WTC11 (cell line): ENCODE measurements at regions not wholly inside any gene's neighbourhood (a gene's known extent, or its start where the extent isn't known, plus 50 kb on each side); places are given as distances from the start of the nearest gene placed in this dataset.

Experiments used
- ATAC-seq: fragments of 200-7000 bp; cut with Tn5 transposase; 2 replicates; pipeline ENCODE4 v1.10.0; 2021; ENCODE audit warnings: mild to moderate bottlenecking, moderate library complexity
- CTCF ChIA-PET: fragments of 300-600 bp; sonication (Branson Sonifier 250); formaldehyde crosslinking; loops from one replicate; lab custom pipeline; 2021; ENCODE audit warnings: antibody characterized with exemption; lab: Charles Lee
- POLR2A ChIA-PET: fragments of 350-600 bp; sonication (Branson Sonifier 250); formaldehyde crosslinking; loops from one replicate; lab custom pipeline; 2021; ENCODE audit warnings: antibody characterized with exemption; lab: Charles Lee
- DNase-seq: peaks from one replicate; pipeline ENCODE4 v3.0.0; 2021; ENCODE audit warnings: low spot score
- H3K27ac Mint-ChIP-seq: 2 replicates; pipeline ENCODE4 v1.8.0; 2021; ENCODE audit warnings: mixed read lengths
- H3K27me3 Mint-ChIP-seq: 2 replicates; pipeline ENCODE4 v1.8.0; 2021; ENCODE audit warnings: low read depth, mild to moderate bottlenecking, moderate library complexity, mixed read lengths
- H3K36me3 Mint-ChIP-seq: 2 replicates; pipeline ENCODE4 v1.8.0; 2021; ENCODE audit warnings: mixed read lengths
- H3K4me1 Mint-ChIP-seq: 2 replicates; pipeline ENCODE4 v1.8.0; 2022; ENCODE audit warnings: mixed read lengths
- H3K4me3 Mint-ChIP-seq: 2 replicates; pipeline ENCODE4 v1.8.0; 2021; ENCODE audit warnings: mild to moderate bottlenecking, moderate library complexity, mixed read lengths
- H3K9me3 Mint-ChIP-seq: 2 replicates; pipeline ENCODE4 v1.8.0; 2021; ENCODE audit warnings: mixed read lengths
- CREB1 ChIP-seq: sonication (generic); formaldehyde crosslinking; IDR thresholded peaks from 2 replicates; pipeline ENCODE4 v1.8.0; 2023; ENCODE audit warnings: mild to moderate bottlenecking, missing genetic modification reagents
- HMGA2 ChIP-seq: fragments of 250-450 bp; sonication (Bioruptor Pico); IDR thresholded peaks from 2 replicates; pipeline ENCODE4 v1.4.0; 2021; ENCODE audit warnings: mild to moderate bottlenecking, moderate library complexity
- IRF2 ChIP-seq: sonication (generic); formaldehyde crosslinking; IDR thresholded peaks from 2 replicates; pipeline ENCODE4 v1.8.0; 2022; ENCODE audit warnings: low read depth, missing genetic modification reagents, borderline replicate concordance
- NFATC4 ChIP-seq: fragments of 250-450 bp; sonication (Bioruptor Pico); IDR thresholded peaks from 2 replicates; pipeline ENCODE4 v1.9.0; 2021; ENCODE audit warnings: mild to moderate bottlenecking
- NR2C2 ChIP-seq: sonication (generic); formaldehyde crosslinking; IDR thresholded peaks from 2 replicates; pipeline ENCODE4 v1.8.0; 2022; ENCODE audit warnings: mild to moderate bottlenecking, missing genetic modification reagents
- NR3C1 ChIP-seq: sonication (generic); formaldehyde crosslinking; conservative IDR thresholded peaks from 2 replicates; pipeline ENCODE4 v1.8.1; 2023; ENCODE audit warnings: low read depth, mild to moderate bottlenecking, missing genetic modification reagents
- OVOL2 ChIP-seq: fragments of 250-450 bp; sonication (Bioruptor Pico); IDR thresholded peaks from 2 replicates; pipeline ENCODE4 v1.9.0; 2021; ENCODE audit warnings: mild to moderate bottlenecking, borderline replicate concordance
- RORB ChIP-seq: fragments of 250-450 bp; sonication (Bioruptor Pico); IDR thresholded peaks from 2 replicates; pipeline ENCODE4 v1.9.0; 2021; ENCODE audit warnings: mild to moderate bottlenecking
- SOX15 ChIP-seq: fragments of 250-450 bp; sonication (Bioruptor Pico); IDR thresholded peaks from 2 replicates; pipeline ENCODE4 v1.9.0; 2021; ENCODE audit warnings: mild to moderate bottlenecking
- TEAD4 ChIP-seq: sonication (generic); formaldehyde crosslinking; IDR thresholded peaks from 2 replicates; pipeline ENCODE4 v1.8.0; 2022; ENCODE audit warnings: mild to moderate bottlenecking, missing genetic modification reagents
- TP53 ChIP-seq: sonication (generic); formaldehyde crosslinking; IDR thresholded peaks from 2 replicates; pipeline ENCODE4 v1.8.1; 2023; ENCODE audit warnings: mild to moderate bottlenecking, missing genetic modification reagents
- ZNF121 ChIP-seq: sonication (generic); formaldehyde crosslinking; IDR thresholded peaks from 2 replicates; pipeline ENCODE4 v1.8.0; 2023; ENCODE audit warnings: missing genetic modification reagents
- ZNF138 ChIP-seq: sonication (generic); formaldehyde crosslinking; conservative IDR thresholded peaks from 2 replicates; pipeline ENCODE4 v1.8.1; 2022; ENCODE audit warnings: mild to moderate bottlenecking, moderate library complexity, missing genetic modification reagents
- ZNF219 ChIP-seq: sonication (generic); formaldehyde crosslinking; IDR thresholded peaks from 2 replicates; pipeline ENCODE4 v1.8.0; 2023; ENCODE audit warnings: missing genetic modification reagents, mild to moderate bottlenecking, borderline replicate concordance
- ZNF416 ChIP-seq: fragments of 250-450 bp; sonication (Bioruptor Pico); IDR thresholded peaks from 2 replicates; pipeline ENCODE4 v1.9.0; 2021; ENCODE audit warnings: mild to moderate bottlenecking, inconsistent platforms
- TF ChIP-seq, protein P1 (sequence below): sonication (generic); formaldehyde crosslinking; IDR thresholded peaks from 2 replicates; pipeline ENCODE4 v1.8.0; 2023; ENCODE audit warnings: missing genetic modification reagents, mild to moderate bottlenecking, borderline replicate concordance
- TF ChIP-seq, protein P2 (sequence below): sonication (generic); formaldehyde crosslinking; IDR thresholded peaks from 2 replicates; pipeline ENCODE4 v1.8.1; 2023; ENCODE audit warnings: mild to moderate bottlenecking, moderate library complexity, missing genetic modification reagents
- TF ChIP-seq, protein P3 (sequence below): sonication (generic); formaldehyde crosslinking; conservative IDR thresholded peaks from 2 replicates; pipeline ENCODE4 v1.8.1; 2022; ENCODE audit warnings: mild to moderate bottlenecking, missing genetic modification reagents
- TF ChIP-seq, protein P4 (sequence below): sonication (generic); formaldehyde crosslinking; IDR thresholded peaks from 2 replicates; pipeline ENCODE4 v1.8.0; 2022; ENCODE audit warnings: mild to moderate bottlenecking, missing genetic modification reagents
- TF ChIP-seq, protein P5 (sequence below): fragments of 250-450 bp; sonication (Bioruptor Pico); IDR thresholded peaks from 2 replicates; pipeline ENCODE4 v1.9.0; 2021; ENCODE audit warnings: mild to moderate bottlenecking, borderline replicate concordance
- TF ChIP-seq, protein P6 (sequence below): fragments of 250-450 bp; sonication (Bioruptor Pico); IDR thresholded peaks from 2 replicates; pipeline ENCODE4 v2.1.2; 2022; ENCODE audit warnings: mild to moderate bottlenecking, moderate library complexity

DNA sequence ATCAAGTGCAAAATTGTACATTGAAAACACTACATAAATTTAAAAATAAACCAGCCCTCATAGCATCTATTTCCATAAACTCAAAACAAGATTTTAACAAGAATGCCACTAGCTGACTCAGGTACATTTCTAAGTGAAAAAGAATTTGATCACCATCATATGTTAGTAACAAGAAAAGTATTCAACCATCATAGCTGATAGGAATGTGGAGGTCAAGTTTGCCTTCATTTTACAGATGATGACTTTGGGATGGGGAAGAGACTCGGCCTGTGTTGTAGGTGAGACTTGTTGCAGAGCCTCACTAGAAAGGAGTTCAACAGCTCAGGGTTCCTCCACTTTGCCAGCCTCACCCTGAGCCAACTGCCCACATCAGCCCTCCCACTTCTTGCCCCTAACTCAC, 318.8 kb upstream of the FAM78B start (continued):
- TF ChIP-seq ZNF416 = no peak
- TF ChIP-seq, protein P1, sequence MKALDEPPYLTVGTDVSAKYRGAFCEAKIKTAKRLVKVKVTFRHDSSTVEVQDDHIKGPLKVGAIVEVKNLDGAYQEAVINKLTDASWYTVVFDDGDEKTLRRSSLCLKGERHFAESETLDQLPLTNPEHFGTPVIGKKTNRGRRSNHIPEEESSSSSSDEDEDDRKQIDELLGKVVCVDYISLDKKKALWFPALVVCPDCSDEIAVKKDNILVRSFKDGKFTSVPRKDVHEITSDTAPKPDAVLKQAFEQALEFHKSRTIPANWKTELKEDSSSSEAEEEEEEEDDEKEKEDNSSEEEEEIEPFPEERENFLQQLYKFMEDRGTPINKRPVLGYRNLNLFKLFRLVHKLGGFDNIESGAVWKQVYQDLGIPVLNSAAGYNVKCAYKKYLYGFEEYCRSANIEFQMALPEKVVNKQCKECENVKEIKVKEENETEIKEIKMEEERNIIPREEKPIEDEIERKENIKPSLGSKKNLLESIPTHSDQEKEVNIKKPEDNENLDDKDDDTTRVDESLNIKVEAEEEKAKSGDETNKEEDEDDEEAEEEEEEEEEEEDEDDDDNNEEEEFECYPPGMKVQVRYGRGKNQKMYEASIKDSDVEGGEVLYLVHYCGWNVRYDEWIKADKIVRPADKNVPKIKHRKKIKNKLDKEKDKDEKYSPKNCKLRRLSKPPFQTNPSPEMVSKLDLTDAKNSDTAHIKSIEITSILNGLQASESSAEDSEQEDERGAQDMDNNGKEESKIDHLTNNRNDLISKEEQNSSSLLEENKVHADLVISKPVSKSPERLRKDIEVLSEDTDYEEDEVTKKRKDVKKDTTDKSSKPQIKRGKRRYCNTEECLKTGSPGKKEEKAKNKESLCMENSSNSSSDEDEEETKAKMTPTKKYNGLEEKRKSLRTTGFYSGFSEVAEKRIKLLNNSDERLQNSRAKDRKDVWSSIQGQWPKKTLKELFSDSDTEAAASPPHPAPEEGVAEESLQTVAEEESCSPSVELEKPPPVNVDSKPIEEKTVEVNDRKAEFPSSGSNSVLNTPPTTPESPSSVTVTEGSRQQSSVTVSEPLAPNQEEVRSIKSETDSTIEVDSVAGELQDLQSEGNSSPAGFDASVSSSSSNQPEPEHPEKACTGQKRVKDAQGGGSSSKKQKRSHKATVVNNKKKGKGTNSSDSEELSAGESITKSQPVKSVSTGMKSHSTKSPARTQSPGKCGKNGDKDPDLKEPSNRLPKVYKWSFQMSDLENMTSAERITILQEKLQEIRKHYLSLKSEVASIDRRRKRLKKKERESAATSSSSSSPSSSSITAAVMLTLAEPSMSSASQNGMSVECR (CRISPR knock-in tag) = no peak
- no peak for TF ChIP-seq OVOL2

DNA sequence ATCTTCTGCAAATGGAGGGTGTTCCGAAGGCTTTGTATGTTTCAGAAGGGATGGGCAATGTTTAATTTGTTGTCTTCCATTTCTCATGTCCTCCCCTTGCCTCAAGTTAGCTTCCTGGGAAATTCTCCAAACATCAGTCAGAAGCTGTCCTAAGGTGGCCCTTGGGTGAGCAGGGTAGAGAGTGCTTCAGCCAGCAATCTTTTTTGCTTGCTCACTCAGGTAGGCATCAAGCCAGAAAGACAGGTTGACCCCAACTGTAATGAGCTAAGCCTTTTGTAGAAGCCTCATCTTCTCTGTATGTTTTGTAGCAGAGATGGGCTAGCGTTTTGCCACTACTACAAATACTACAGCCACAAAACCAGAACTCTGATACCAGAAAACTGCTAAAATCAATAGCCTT, 321.5 kb upstream of the FAM78B start:
- Mint-ChIP-seq H3K27me3 (no peaks in the 10 kb centered on the region), H3K36me3 (0 out of 2 replicates have a peak, but pooled peaks cover 3% of the 10 kb centered on the region), H3K4me1 (no peaks in the 10 kb centered on the region), H3K9me3 (peaks cover 11% of the 10 kb centered on the region), H3K27ac (no peak overlapping the region), H3K4me3 (no peak overlapping the region)
- TF ChIP-seq, protein P2, sequence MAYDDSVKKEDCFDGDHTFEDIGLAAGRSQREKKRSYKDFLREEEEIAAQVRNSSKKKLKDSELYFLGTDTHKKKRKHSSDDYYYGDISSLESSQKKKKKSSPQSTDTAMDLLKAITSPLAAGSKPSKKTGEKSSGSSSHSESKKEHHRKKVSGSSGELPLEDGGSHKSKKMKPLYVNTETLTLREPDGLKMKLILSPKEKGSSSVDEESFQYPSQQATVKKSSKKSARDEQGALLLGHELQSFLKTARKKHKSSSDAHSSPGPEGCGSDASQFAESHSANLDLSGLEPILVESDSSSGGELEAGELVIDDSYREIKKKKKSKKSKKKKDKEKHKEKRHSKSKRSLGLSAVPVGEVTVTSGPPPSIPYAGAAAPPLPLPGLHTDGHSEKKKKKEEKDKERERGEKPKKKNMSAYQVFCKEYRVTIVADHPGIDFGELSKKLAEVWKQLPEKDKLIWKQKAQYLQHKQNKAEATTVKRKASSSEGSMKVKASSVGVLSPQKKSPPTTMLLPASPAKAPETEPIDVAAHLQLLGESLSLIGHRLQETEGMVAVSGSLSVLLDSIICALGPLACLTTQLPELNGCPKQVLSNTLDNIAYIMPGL (CRISPR knock-in tag) = no peak
- TF ChIP-seq NR3C1 (CRISPR knock-in tag) = no peak
- no peak for TF ChIP-seq RORB (CRISPR knock-in tag)
- TF ChIP-seq SOX15 (CRISPR knock-in tag) = no peak
- no peak for TF ChIP-seq IRF2 (CRISPR knock-in tag)
- TF ChIP-seq TEAD4 (CRISPR knock-in tag) = no peak
- TF ChIP-seq ZNF138 (CRISPR knock-in tag) = no peak
- no peak for TF ChIP-seq TP53 (CRISPR knock-in tag)
- TF ChIP-seq ZNF219 (CRISPR knock-in tag) = no peak
- no peak for TF ChIP-seq HMGA2 (CRISPR knock-in tag)
- TF ChIP-seq, protein P3, sequence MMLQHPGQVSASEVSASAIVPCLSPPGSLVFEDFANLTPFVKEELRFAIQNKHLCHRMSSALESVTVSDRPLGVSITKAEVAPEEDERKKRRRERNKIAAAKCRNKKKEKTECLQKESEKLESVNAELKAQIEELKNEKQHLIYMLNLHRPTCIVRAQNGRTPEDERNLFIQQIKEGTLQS (CRISPR knock-in tag) = no peak
- no peak for TF ChIP-seq NFATC4 (CRISPR knock-in tag)
- TF ChIP-seq ZNF121 (CRISPR knock-in tag) = no peak
- no peak for TF ChIP-seq CREB1 (CRISPR knock-in tag)
- TF ChIP-seq, protein P4, sequence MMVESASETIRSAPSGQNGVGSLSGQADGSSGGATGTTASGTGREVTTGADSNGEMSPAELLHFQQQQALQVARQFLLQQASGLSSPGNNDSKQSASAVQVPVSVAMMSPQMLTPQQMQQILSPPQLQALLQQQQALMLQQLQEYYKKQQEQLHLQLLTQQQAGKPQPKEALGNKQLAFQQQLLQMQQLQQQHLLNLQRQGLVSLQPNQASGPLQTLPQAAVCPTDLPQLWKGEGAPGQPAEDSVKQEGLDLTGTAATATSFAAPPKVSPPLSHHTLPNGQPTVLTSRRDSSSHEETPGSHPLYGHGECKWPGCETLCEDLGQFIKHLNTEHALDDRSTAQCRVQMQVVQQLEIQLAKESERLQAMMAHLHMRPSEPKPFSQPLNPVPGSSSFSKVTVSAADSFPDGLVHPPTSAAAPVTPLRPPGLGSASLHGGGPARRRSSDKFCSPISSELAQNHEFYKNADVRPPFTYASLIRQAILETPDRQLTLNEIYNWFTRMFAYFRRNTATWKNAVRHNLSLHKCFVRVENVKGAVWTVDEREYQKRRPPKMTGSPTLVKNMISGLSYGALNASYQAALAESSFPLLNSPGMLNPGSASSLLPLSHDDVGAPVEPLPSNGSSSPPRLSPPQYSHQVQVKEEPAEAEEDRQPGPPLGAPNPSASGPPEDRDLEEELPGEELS (CRISPR knock-in tag) = no peak
- ChIA-PET CTCF (interaction anchor here (1.4 kb wide), 1 partner anchor 9 kb away, joined by 4 read pairs; no protein-coding TSS in a partner anchor), POLR2A (no interaction called here)
- ATAC-seq (no peak), DNase-seq (no peak)

DNA sequence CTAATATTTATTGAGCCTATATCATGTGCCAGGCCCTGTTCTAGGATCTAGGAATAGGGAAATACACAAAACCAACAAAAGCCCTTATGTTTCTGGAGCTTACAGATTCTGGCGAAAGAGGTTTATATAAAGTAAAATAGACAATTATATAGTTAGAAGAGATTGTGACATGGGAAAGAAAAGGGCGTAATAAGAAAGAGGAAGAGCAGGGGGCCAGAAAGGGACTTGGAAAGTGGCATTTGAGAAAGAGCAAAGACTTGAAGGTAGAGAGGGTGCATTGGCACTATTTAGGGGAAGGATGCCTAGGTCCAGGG, 322.5 kb upstream of the FAM78B start:
- H3K4me1 Mint-ChIP-seq = no peaks in the 10 kb centered on the region
- no peak for ATAC-seq
- peaks cover 9% of the 10 kb centered on the region for H3K9me3 Mint-ChIP-seq
- H3K27me3 Mint-ChIP-seq = no peaks in the 10 kb centered on the region
- no peak overlapping the region for H3K27ac Mint-ChIP-seq
- ChIA-PET CTCF (interaction anchor here (1.2 to 1.9 kb wide), 2 partner anchors 10 to 333 kb away, joined by 3 to 7 read pairs; no protein-coding TSS in a partner anchor), POLR2A (no interaction called here)
- H3K4me3 Mint-ChIP-seq = no peak overlapping the region
- H3K36me3 Mint-ChIP-seq = 0 out of 2 replicates have a peak, but pooled peaks cover 3% of the 10 kb centered on the region
- no peak for DNase-seq
- TF ChIP-seq, protein P5, sequence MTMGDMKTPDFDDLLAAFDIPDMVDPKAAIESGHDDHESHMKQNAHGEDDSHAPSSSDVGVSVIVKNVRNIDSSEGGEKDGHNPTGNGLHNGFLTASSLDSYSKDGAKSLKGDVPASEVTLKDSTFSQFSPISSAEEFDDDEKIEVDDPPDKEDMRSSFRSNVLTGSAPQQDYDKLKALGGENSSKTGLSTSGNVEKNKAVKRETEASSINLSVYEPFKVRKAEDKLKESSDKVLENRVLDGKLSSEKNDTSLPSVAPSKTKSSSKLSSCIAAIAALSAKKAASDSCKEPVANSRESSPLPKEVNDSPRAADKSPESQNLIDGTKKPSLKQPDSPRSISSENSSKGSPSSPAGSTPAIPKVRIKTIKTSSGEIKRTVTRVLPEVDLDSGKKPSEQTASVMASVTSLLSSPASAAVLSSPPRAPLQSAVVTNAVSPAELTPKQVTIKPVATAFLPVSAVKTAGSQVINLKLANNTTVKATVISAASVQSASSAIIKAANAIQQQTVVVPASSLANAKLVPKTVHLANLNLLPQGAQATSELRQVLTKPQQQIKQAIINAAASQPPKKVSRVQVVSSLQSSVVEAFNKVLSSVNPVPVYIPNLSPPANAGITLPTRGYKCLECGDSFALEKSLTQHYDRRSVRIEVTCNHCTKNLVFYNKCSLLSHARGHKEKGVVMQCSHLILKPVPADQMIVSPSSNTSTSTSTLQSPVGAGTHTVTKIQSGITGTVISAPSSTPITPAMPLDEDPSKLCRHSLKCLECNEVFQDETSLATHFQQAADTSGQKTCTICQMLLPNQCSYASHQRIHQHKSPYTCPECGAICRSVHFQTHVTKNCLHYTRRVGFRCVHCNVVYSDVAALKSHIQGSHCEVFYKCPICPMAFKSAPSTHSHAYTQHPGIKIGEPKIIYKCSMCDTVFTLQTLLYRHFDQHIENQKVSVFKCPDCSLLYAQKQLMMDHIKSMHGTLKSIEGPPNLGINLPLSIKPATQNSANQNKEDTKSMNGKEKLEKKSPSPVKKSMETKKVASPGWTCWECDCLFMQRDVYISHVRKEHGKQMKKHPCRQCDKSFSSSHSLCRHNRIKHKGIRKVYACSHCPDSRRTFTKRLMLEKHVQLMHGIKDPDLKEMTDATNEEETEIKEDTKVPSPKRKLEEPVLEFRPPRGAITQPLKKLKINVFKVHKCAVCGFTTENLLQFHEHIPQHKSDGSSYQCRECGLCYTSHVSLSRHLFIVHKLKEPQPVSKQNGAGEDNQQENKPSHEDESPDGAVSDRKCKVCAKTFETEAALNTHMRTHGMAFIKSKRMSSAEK = no peak
- TF ChIP-seq, protein P6, sequence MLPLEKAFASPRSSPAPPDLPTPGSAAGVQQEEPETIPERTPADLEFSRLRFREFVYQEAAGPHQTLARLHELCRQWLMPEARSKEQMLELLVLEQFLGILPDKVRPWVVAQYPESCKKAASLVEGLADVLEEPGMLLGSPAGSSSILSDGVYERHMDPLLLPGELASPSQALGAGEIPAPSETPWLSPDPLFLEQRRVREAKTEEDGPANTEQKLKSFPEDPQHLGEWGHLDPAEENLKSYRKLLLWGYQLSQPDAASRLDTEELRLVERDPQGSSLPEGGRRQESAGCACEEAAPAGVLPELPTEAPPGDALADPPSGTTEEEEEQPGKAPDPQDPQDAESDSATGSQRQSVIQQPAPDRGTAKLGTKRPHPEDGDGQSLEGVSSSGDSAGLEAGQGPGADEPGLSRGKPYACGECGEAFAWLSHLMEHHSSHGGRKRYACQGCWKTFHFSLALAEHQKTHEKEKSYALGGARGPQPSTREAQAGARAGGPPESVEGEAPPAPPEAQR = no peak
- TF ChIP-seq, protein P3 (CRISPR knock-in tag) = no peak
- TF ChIP-seq NR2C2 = no peak
